GM12878 (cell line): ENCODE measurements at regions not wholly inside any gene's neighbourhood (a gene's known extent, or its start where the extent isn't known, plus 50 kb on each side); places are given as distances from the start of the nearest gene placed in this dataset.

ENCODE experiments used
- ASH2L ChIP-seq: fragments of 300-600, 200-600 bp; sonication (generic); IDR thresholded peaks from 2 replicates; pipeline ENCODE4 v1.6.1; 2017; ENCODE audit warnings: low read depth, mild to moderate bottlenecking, borderline replicate concordance
- FOXK2 ChIP-seq: fragments of 450-650 bp; IDR thresholded peaks from 2 replicates; pipeline ENCODE4 v1.6.1; 2017; ENCODE audit warnings: mild to moderate bottlenecking, moderate library complexity
- KAT2A ChIP-seq: conservative IDR thresholded peaks from 2 replicates; pipeline ENCODE4 v1.6.1; 2011; ENCODE audit warnings: low read depth, low read length; ENCODE audit not compliant: control insufficient read depth
- SUZ12 ChIP-seq: fragments of 200-600 bp; sonication (generic); IDR thresholded peaks from one replicate; pipeline ENCODE4 v1.6.1; 2018; ENCODE audit warnings: antibody characterized with exemption, mild to moderate bottlenecking; ENCODE audit not compliant: unreplicated experiment
- TF ChIP-seq, protein P1 (sequence below): fragments of 450-650 bp; IDR thresholded peaks from 2 replicates; pipeline ENCODE4 v1.6.1; 2017; ENCODE audit warnings: mild to moderate bottlenecking, low read depth, inconsistent platforms; ENCODE audit not compliant: poor library complexity, severe bottlenecking
- TF ChIP-seq, protein P2 (sequence below): fragments of 450-650 bp; IDR thresholded peaks from 2 replicates; pipeline ENCODE4 v1.6.1; 2014; ENCODE audit warnings: mild to moderate bottlenecking
- TF ChIP-seq, protein P3 (sequence below): IDR thresholded peaks from 2 replicates; pipeline ENCODE4 v1.6.1; 2012; ENCODE audit warnings: mild to moderate bottlenecking, low read depth, low read length

DNA sequence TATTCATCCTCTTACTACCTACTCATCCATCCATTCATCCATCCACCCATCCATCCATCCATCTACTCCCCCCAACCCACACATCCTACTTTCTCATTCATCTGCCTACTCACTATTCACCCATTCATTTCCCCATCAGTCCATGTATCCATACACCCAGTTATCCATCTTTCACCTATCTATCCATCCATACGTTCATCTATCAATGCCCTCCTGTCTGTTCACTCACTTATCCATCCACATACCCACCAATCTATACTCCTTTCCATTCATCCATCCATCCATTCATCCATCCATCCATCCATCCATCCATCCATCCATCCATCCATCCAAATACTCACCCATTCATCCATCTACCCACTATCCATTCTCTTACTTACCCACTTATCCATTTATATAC lies 117.8 kb upstream of the LHX5 start:
- no peak for TF ChIP-seq ASH2L
- no peak for TF ChIP-seq FOXK2
- TF ChIP-seq, protein P1, sequence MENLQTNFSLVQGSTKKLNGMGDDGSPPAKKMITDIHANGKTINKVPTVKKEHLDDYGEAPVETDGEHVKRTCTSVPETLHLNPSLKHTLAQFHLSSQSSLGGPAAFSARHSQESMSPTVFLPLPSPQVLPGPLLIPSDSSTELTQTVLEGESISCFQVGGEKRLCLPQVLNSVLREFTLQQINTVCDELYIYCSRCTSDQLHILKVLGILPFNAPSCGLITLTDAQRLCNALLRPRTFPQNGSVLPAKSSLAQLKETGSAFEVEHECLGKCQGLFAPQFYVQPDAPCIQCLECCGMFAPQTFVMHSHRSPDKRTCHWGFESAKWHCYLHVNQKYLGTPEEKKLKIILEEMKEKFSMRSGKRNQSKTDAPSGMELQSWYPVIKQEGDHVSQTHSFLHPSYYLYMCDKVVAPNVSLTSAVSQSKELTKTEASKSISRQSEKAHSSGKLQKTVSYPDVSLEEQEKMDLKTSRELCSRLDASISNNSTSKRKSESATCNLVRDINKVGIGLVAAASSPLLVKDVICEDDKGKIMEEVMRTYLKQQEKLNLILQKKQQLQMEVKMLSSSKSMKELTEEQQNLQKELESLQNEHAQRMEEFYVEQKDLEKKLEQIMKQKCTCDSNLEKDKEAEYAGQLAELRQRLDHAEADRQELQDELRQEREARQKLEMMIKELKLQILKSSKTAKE = no peak
- TF ChIP-seq, protein P2, sequence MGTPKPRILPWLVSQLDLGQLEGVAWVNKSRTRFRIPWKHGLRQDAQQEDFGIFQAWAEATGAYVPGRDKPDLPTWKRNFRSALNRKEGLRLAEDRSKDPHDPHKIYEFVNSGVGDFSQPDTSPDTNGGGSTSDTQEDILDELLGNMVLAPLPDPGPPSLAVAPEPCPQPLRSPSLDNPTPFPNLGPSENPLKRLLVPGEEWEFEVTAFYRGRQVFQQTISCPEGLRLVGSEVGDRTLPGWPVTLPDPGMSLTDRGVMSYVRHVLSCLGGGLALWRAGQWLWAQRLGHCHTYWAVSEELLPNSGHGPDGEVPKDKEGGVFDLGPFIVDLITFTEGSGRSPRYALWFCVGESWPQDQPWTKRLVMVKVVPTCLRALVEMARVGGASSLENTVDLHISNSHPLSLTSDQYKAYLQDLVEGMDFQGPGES = no peak
- TF ChIP-seq, protein P3, sequence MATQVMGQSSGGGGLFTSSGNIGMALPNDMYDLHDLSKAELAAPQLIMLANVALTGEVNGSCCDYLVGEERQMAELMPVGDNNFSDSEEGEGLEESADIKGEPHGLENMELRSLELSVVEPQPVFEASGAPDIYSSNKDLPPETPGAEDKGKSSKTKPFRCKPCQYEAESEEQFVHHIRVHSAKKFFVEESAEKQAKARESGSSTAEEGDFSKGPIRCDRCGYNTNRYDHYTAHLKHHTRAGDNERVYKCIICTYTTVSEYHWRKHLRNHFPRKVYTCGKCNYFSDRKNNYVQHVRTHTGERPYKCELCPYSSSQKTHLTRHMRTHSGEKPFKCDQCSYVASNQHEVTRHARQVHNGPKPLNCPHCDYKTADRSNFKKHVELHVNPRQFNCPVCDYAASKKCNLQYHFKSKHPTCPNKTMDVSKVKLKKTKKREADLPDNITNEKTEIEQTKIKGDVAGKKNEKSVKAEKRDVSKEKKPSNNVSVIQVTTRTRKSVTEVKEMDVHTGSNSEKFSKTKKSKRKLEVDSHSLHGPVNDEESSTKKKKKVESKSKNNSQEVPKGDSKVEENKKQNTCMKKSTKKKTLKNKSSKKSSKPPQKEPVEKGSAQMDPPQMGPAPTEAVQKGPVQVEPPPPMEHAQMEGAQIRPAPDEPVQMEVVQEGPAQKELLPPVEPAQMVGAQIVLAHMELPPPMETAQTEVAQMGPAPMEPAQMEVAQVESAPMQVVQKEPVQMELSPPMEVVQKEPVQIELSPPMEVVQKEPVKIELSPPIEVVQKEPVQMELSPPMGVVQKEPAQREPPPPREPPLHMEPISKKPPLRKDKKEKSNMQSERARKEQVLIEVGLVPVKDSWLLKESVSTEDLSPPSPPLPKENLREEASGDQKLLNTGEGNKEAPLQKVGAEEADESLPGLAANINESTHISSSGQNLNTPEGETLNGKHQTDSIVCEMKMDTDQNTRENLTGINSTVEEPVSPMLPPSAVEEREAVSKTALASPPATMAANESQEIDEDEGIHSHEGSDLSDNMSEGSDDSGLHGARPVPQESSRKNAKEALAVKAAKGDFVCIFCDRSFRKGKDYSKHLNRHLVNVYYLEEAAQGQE = no peak
- TF ChIP-seq KAT2A = no peak
- TF ChIP-seq SUZ12 = no peak
